Astrocyte (in vitro differentiated cells and primary cell): ENCODE measurements at regions not wholly inside any gene's neighbourhood (a gene's known extent, or its start where the extent isn't known, plus 50 kb on each side); places are given as distances from the start of the nearest gene placed in this dataset.

Experiments used
- DNase-seq: peaks from one replicate; pipeline ENCODE4 v3.0.0-alpha.2; 2010; ENCODE audit warnings: low read depth
- FAIRE-seq: peaks from 2 replicates; lab custom pipeline; 2011; peaks lifted over from hg19 to GRCh38; lab: Jason Lieb, UNC
- H2AFZ ChIP-seq: 2 replicates; pipeline ENCODE4 v1.6.0; 2012; ENCODE audit warnings: low read depth, low read length, inconsistent platforms
- H3K27ac ChIP-seq: 2 replicates; pipeline ENCODE4 v1.5.1; 2011; ENCODE audit warnings: low read depth, low read length, inconsistent platforms
- H3K27me3 ChIP-seq: 2 replicates; pipeline ENCODE4 v1.6.0; 2011; ENCODE audit warnings: low read length, inconsistent platforms; ENCODE audit not compliant: insufficient read depth
- H3K36me3 ChIP-seq: 2 replicates; pipeline ENCODE4 v1.5.1; 2011; ENCODE audit warnings: low read length, inconsistent platforms; ENCODE audit not compliant: insufficient read depth
- H3K4me1 ChIP-seq: 2 replicates; pipeline ENCODE4 v1.5.1; 2011; ENCODE audit warnings: low read length, inconsistent platforms; ENCODE audit not compliant: insufficient read depth
- H3K4me2 ChIP-seq: 2 replicates; pipeline ENCODE4 v1.6.0; 2012; ENCODE audit warnings: low read length, inconsistent platforms
- H3K4me3 ChIP-seq: 2 replicates; pipeline ENCODE4 v1.5.1; 2011; ENCODE audit warnings: low read depth, mild to moderate bottlenecking, low read length, inconsistent platforms; ENCODE audit not compliant: insufficient read depth
- H3K79me2 ChIP-seq: 2 replicates; pipeline ENCODE4 v1.6.0; 2012; ENCODE audit warnings: mild to moderate bottlenecking, low read length, inconsistent platforms; ENCODE audit not compliant: insufficient read depth
- H3K9ac ChIP-seq: 2 replicates; pipeline ENCODE4 v1.6.0; 2012; ENCODE audit warnings: mild to moderate bottlenecking, low read length, inconsistent platforms
- H3K9me3 ChIP-seq: 2 replicates; pipeline ENCODE4 v1.5.1; 2012; ENCODE audit warnings: low read depth, mild to moderate bottlenecking, low read length, inconsistent platforms; ENCODE audit not compliant: insufficient read depth
- H4K20me1 ChIP-seq: 2 replicates; pipeline ENCODE4 v1.6.0; 2012; ENCODE audit warnings: low read length, inconsistent platforms; ENCODE audit not compliant: insufficient read depth
- H3K27ac Mint-ChIP-seq: one replicate; pipeline ENCODE4 v1.8.0; 2021; ENCODE audit warnings: mild to moderate bottlenecking, mixed read lengths; ENCODE audit not compliant: unreplicated experiment
- H3K27me3 Mint-ChIP-seq: one replicate; pipeline ENCODE4 v1.8.0; 2021; ENCODE audit warnings: low read depth, mixed read lengths; ENCODE audit not compliant: unreplicated experiment
- H3K36me3 Mint-ChIP-seq: one replicate; pipeline ENCODE4 v1.8.0; 2021; ENCODE audit warnings: low read depth, mixed read lengths; ENCODE audit not compliant: unreplicated experiment
- H3K4me1 Mint-ChIP-seq: one replicate; pipeline ENCODE4 v1.8.0; 2021; ENCODE audit warnings: low read depth, mixed read lengths; ENCODE audit not compliant: unreplicated experiment
- H3K4me3 Mint-ChIP-seq: one replicate; pipeline ENCODE4 v1.8.0; 2021; ENCODE audit warnings: mild to moderate bottlenecking, moderate library complexity, mixed read lengths; ENCODE audit not compliant: unreplicated experiment
- H3K9me3 Mint-ChIP-seq: one replicate; pipeline ENCODE4 v1.8.0; 2021; ENCODE audit warnings: mild to moderate bottlenecking, mixed read lengths; ENCODE audit not compliant: unreplicated experiment
- CTCF ChIP-seq: IDR thresholded peaks from 2 replicates; pipeline ENCODE4 v1.5.1; 2011; ENCODE audit warnings: low read depth, mild to moderate bottlenecking, inconsistent platforms, low read length, moderate library complexity; ENCODE audit not compliant: insufficient read depth
- EZH2 ChIP-seq: IDR thresholded peaks from 2 replicates; pipeline ENCODE4 v1.6.1; 2012; ENCODE audit warnings: mild to moderate bottlenecking, low read length, inconsistent platforms; ENCODE audit not compliant: insufficient read depth

- no peaks in the 10 kb centered on the region for H3K4me1 Mint-ChIP-seq
Observed at GRCh38 chr3:177377166-177377565, 179.9 kb upstream of the TBL1XR1 start.

GRCh38 chr3:177378168-177378567 is 180.9 kb upstream of the TBL1XR1 start:
- Histone ChIP-seq H3K79me2 (no peaks in the 10 kb centered on the region), H3K4me1 (no peaks in the 10 kb centered on the region), H4K20me1 (no peaks in the 10 kb centered on the region), H3K27ac (no peak overlapping the region), H3K9me3 (peaks cover 3% of the 10 kb centered on the region), H3K36me3 (no peaks in the 10 kb centered on the region), H3K4me2 (no peak overlapping the region), H3K4me3 (no peak overlapping the region), H3K9ac (no peak overlapping the region), H2AFZ (no peak overlapping the region), H3K27me3 (no peaks in the 10 kb centered on the region)
- Mint-ChIP-seq H3K4me1 (no peaks in the 10 kb centered on the region), H3K9me3 (peaks cover 8% of the 10 kb centered on the region), H3K27me3 (peaks cover 1% of the 10 kb centered on the region), H3K4me3 (no peak overlapping the region), H3K27ac (no peak overlapping the region), H3K36me3 (no peaks in the 10 kb centered on the region)
- DNase-seq (no peak), FAIRE-seq (no peak)
- TF ChIP-seq CTCF (no peak), EZH2 (no peak)

More at GRCh38 chr3:177377166-177377565, 179.9 kb upstream of the TBL1XR1 start:
- Mint-ChIP-seq H3K27me3 (peaks cover 1% of the 10 kb centered on the region), H3K27ac (no peak overlapping the region), H3K36me3 (no peaks in the 10 kb centered on the region), H3K4me3 (no peak overlapping the region), H3K9me3 (peaks cover 8% of the 10 kb centered on the region)
- FAIRE-seq, result no peak
- no peaks in the 10 kb centered on the region for H3K4me1 ChIP-seq
- H3K79me2 ChIP-seq, result no peaks in the 10 kb centered on the region
- H3K9me3 ChIP-seq, result peaks cover 3% of the 10 kb centered on the region
- H3K4me3 ChIP-seq, result no peak overlapping the region
- H4K20me1 ChIP-seq, result no peaks in the 10 kb centered on the region
- H3K27ac ChIP-seq, result no peak overlapping the region
- no peak overlapping the region for H3K4me2 ChIP-seq
- H3K36me3 ChIP-seq, result no peaks in the 10 kb centered on the region
- no peaks in the 10 kb centered on the region for H3K27me3 ChIP-seq
- H3K9ac ChIP-seq, result no peak overlapping the region
- no peak for DNase-seq
- no peak overlapping the region for H2AFZ ChIP-seq
- TF ChIP-seq EZH2 (no peak), CTCF (no peak)

- Mint-ChIP-seq H3K27me3 (peaks cover 1% of the 10 kb centered on the region), H3K4me3 (no peak overlapping the region), H3K27ac (no peak overlapping the region), H3K4me1 (no peaks in the 10 kb centered on the region), H3K36me3 (no peaks in the 10 kb centered on the region), H3K9me3 (peaks cover 8% of the 10 kb centered on the region)
- DNase-seq (no peak), FAIRE-seq (no peak)
- no peaks in the 10 kb centered on the region for H3K36me3 ChIP-seq
- no peaks in the 10 kb centered on the region for H3K27me3 ChIP-seq
- H3K9me3 ChIP-seq, result peaks cover 3% of the 10 kb centered on the region
- no peaks in the 10 kb centered on the region for H3K4me1 ChIP-seq
- no peaks in the 10 kb centered on the region for H3K79me2 ChIP-seq
- H4K20me1 ChIP-seq, result no peaks in the 10 kb centered on the region
- H3K27ac ChIP-seq, result no peak overlapping the region
- TF ChIP-seq EZH2 (no peak), CTCF (no peak)
- H3K9ac ChIP-seq, result no peak overlapping the region
- H3K4me2 ChIP-seq, result no peak overlapping the region
- H2AFZ ChIP-seq, result no peak overlapping the region
- no peak overlapping the region for H3K4me3 ChIP-seq
Observed at GRCh38 chr3:177379045-177379444, 181.8 kb upstream of the TBL1XR1 start.
